ENCODE measurements at regions not wholly inside any gene's neighbourhood (a gene's known extent, or its start where the extent isn't known, plus 50 kb on each side); places are given as distances from the start of the nearest gene placed in this dataset.

- Histone ChIP-seq H2AFZ (ENCODE audit: low read length) (no peak overlapping the region), H3K4me2 (ENCODE audit: low read depth, low read length) (no peak overlapping the region), H3K79me2 (ENCODE audit: insufficient read depth, low read length) (no peaks in the 10 kb centered on the region), H3K9ac (ENCODE audit: insufficient read depth, low read depth, low read length) (no peak overlapping the region), H3K4me3 (replicated peaks in 1 of 3; ENCODE audit: insufficient read depth in 1 of 3, low read depth in 2 of 3, low read length in 3 of 3) (no peak overlapping the region), H3K9me3 (ENCODE audit: low read length) (no peaks in the 10 kb centered on the region), H3K36me3 (replicated peaks in 1 of 2; ENCODE audit: control insufficient read depth in 1 of 2, insufficient read depth in 2 of 2, low read length in 2 of 2) (no peaks in the 10 kb centered on the region), H3K27me3 (ENCODE audit: control insufficient read depth in 1 of 2, insufficient read depth in 2 of 2, low read length in 2 of 2) (no peaks in the 10 kb centered on the region; a peak in 1 of 5 replicates), H3K4me1 (ENCODE audit: insufficient read depth, low read length) (no peaks in the 10 kb centered on the region), H3K27ac (ENCODE audit: extremely low read length, insufficient read depth, low read length) (no peak overlapping the region), H4K20me1 (ENCODE audit: insufficient read depth, low read length) (no peaks in the 10 kb centered on the region)
- no TSS peak for BruUV-seq (replicated peaks)
- ChIA-PET CTCF (ENCODE audit: low intra/inter-chr PET ratio, low total read pairs) (no interaction called here), POLR2A (no interaction called here)
- no peak for ATAC-seq
- TF ChIP-seq, protein P1, sequence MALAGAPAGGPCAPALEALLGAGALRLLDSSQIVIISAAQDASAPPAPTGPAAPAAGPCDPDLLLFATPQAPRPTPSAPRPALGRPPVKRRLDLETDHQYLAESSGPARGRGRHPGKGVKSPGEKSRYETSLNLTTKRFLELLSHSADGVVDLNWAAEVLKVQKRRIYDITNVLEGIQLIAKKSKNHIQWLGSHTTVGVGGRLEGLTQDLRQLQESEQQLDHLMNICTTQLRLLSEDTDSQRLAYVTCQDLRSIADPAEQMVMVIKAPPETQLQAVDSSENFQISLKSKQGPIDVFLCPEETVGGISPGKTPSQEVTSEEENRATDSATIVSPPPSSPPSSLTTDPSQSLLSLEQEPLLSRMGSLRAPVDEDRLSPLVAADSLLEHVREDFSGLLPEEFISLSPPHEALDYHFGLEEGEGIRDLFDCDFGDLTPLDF (CRISPR knock-in tag; IDR thresholded peaks at IDR 0.05): no peak
- TF ChIP-seq ZSCAN21 (CRISPR knock-in tag; IDR thresholded peaks at IDR 0.05; ENCODE audit: borderline replicate concordance): no peak
- TF ChIP-seq, protein P2, sequence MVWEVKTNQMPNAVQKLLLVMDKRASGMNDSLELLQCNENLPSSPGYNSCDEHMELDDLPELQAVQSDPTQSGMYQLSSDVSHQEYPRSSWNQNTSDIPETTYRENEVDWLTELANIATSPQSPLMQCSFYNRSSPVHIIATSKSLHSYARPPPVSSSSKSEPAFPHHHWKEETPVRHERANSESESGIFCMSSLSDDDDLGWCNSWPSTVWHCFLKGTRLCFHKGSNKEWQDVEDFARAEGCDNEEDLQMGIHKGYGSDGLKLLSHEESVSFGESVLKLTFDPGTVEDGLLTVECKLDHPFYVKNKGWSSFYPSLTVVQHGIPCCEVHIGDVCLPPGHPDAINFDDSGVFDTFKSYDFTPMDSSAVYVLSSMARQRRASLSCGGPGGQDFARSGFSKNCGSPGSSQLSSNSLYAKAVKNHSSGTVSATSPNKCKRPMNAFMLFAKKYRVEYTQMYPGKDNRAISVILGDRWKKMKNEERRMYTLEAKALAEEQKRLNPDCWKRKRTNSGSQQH (CRISPR knock-in tag; IDR thresholded peaks at IDR 0.05; ENCODE audit: low read depth): no peak
- TF ChIP-seq BCLAF1 (IDR thresholded peaks at IDR 0.05): no peak
- no peak for TF ChIP-seq HIVEP1 (CRISPR knock-in tag; IDR thresholded peaks at IDR 0.05)
- no peak for TF ChIP-seq ZNF331 (CRISPR knock-in tag; IDR thresholded peaks at IDR 0.05)
- no peak for TF ChIP-seq CERS6 (CRISPR knock-in tag; IDR thresholded peaks at IDR 0.05)
- TF ChIP-seq SP1 (IDR thresholded peaks at IDR 0.05): no peak
- TF ChIP-seq SP1 (CRISPR knock-in tag; IDR thresholded peaks at IDR 0.05): no peak
- TF ChIP-seq EP300 (IDR thresholded peaks at IDR 0.05; ENCODE audit: low read depth in 2 of 2, low read length in 2 of 2): no peak
- TF ChIP-seq EP300 (CRISPR knock-in tag; IDR thresholded peaks at IDR 0.05; ENCODE audit: borderline replicate concordance): no peak
- TF ChIP-seq ZNF441 (CRISPR knock-in tag; IDR thresholded peaks at IDR 0.05; ENCODE audit: borderline replicate concordance): no peak
- TF ChIP-seq, protein P3, sequence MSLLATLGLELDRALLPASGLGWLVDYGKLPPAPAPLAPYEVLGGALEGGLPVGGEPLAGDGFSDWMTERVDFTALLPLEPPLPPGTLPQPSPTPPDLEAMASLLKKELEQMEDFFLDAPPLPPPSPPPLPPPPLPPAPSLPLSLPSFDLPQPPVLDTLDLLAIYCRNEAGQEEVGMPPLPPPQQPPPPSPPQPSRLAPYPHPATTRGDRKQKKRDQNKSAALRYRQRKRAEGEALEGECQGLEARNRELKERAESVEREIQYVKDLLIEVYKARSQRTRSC (CRISPR knock-in tag; IDR thresholded peaks at IDR 0.05; ENCODE audit: low read depth): no peak
- TF ChIP-seq PRMT3 (CRISPR knock-in tag; IDR thresholded peaks at IDR 0.05; ENCODE audit: borderline replicate concordance, low read depth): no peak
- no peak for TF ChIP-seq ERF (CRISPR knock-in tag; IDR thresholded peaks at IDR 0.05)
- no peak for TF ChIP-seq ZBTB7B (CRISPR knock-in tag; IDR thresholded peaks at IDR 0.05)
- TF ChIP-seq KLF12 (CRISPR knock-in tag; IDR thresholded peaks at IDR 0.05; ENCODE audit: borderline replicate concordance): no peak
- TF ChIP-seq SALL1 (CRISPR knock-in tag; IDR thresholded peaks at IDR 0.05): no peak
- TF ChIP-seq NFIB (CRISPR knock-in tag; IDR thresholded peaks at IDR 0.05; ENCODE audit: borderline replicate concordance): no peak
- no peak for TF ChIP-seq ZNF749 (CRISPR knock-in tag; IDR thresholded peaks at IDR 0.05; ENCODE audit: borderline replicate concordance)
- TF ChIP-seq MEIS1 (CRISPR knock-in tag; IDR thresholded peaks at IDR 0.05; ENCODE audit: borderline replicate concordance): no peak
- WGBS (ENCODE audit: low lambda C conversion rate): 23% methylated on average over 8 of the region's 8 CpGs
- intact Hi-C loops (cut with micrococcal nuclease; ENCODE audit: unreplicated experiment) (no loop called here), in situ Hi-C loops (cut with HindIII; ENCODE audit: extremely low pct_ligation_motif_present, low pct_unique_long_range_greater_than_20kb) (no loop called here)
- DNase-seq (ENCODE audit: low spot score): no peak
- no peak for FAIRE-seq
Observed at GRCh38 chr15:59814409-59814808, 125.3 kb upstream of the BNIP2 start.
